Transverse colon (tissue), 4 donors: ENCODE measurements at regions not wholly inside any gene's neighbourhood (a gene's known extent, or its start where the extent isn't known, plus 50 kb on each side); places are given as distances from the start of the nearest gene placed in this dataset.

ENCODE experiments used
- EP300 ChIP-seq: sonication (generic); formaldehyde crosslinking; IDR thresholded peaks from one replicate; pipeline ENCODE4 v1.6.1; 2017; ENCODE audit warnings: antibody characterized with exemption, low read depth
- POLR2A ChIP-seq: fragments of 450-650 bp; IDR thresholded peaks from one replicate; pipeline ENCODE4 v1.6.1; 2016; ENCODE audit warnings: antibody characterized with exemption, mild to moderate bottlenecking, moderate library complexity
- POLR2AphosphoS5 ChIP-seq, 3 donors: sonication (generic); formaldehyde crosslinking; IDR thresholded peaks; one replicate each; pipeline ENCODE4 v1.6.1; 2016; ENCODE audit warnings: antibody characterized with exemption in 3 of 3
- TF ChIP-seq, protein P1 (sequence below), 5 experiments: fragments of 200-600 bp in 3 of 5; fragments of 450-650 bp in 2 of 5; sonication (generic) in 3 of 5; IDR thresholded peaks; 1 replicate in 2 of 5; 2 replicates in 3 of 5; pipeline ENCODE4 v1.5.1; 2016 to 2017; ENCODE audit warnings: antibody characterized with exemption in 5 of 5, inconsistent platforms in 3 of 5, mild to moderate bottlenecking in 2 of 5, moderate library complexity in 1 of 5

DNA sequence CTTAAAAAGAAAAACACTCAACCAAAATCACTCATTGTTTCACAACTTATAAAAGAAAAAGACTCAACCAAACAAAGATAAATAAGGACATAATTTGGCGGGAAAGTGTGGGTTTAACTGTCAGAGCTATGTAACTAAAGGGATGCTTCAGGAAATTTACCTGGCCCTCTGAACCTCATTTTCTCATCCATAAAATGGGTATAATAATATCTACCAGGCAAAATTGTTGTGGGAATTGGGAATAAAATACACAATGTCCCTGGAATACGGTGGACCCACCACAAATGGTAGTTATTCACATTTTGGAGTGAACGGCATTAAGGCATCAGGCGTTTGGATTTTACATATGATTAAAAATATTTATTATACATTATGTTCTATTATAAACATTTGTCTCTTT, 228.5 kb upstream of the ANKRD55 start:
- TF ChIP-seq, protein P1, sequence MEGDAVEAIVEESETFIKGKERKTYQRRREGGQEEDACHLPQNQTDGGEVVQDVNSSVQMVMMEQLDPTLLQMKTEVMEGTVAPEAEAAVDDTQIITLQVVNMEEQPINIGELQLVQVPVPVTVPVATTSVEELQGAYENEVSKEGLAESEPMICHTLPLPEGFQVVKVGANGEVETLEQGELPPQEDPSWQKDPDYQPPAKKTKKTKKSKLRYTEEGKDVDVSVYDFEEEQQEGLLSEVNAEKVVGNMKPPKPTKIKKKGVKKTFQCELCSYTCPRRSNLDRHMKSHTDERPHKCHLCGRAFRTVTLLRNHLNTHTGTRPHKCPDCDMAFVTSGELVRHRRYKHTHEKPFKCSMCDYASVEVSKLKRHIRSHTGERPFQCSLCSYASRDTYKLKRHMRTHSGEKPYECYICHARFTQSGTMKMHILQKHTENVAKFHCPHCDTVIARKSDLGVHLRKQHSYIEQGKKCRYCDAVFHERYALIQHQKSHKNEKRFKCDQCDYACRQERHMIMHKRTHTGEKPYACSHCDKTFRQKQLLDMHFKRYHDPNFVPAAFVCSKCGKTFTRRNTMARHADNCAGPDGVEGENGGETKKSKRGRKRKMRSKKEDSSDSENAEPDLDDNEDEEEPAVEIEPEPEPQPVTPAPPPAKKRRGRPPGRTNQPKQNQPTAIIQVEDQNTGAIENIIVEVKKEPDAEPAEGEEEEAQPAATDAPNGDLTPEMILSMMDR (IDR thresholded peaks at IDR 0.05): no peak
- TF ChIP-seq POLR2A: no peak
- no peak for TF ChIP-seq POLR2AphosphoS5 (IDR thresholded peaks at IDR 0.05)
- no peak for TF ChIP-seq EP300
